H1 (cell line): ENCODE measurements at regions not wholly inside any gene's neighbourhood (a gene's known extent, or its start where the extent isn't known, plus 50 kb on each side); places are given as distances from the start of the nearest gene placed in this dataset.

Source experiments
- CTCF ChIA-PET: fragments of 300-600 bp; sonication (Branson Sonifier 250); formaldehyde crosslinking; loops from one replicate; lab custom pipeline; 2021; ENCODE audit not compliant: partially characterized antibody; lab: Charles Lee
- POLR2A ChIA-PET: fragments of 300-600 bp; sonication (Branson Sonifier 250); formaldehyde crosslinking; loops from one replicate; lab custom pipeline; 2021; ENCODE audit warnings: inconsistent platforms; ENCODE audit not compliant: partially characterized antibody; lab: Charles Lee
- DNase-seq, 2 experiments: peaks; one replicate each; pipeline versions ENCODE4 v3.0.0 to v3.0.0-alpha.2; 2010 to 2022; ENCODE audit warnings: low spot score in 2 of 2, low read depth in 1 of 2, mixed read lengths in 1 of 2
- FAIRE-seq: peaks from 2 replicates; lab custom pipeline; 2011; peaks lifted over from hg19 to GRCh38; lab: Jason Lieb, UNC
- H2AFZ ChIP-seq: 2 replicates; pipeline ENCODE4 v1.8.1; 2012; ENCODE audit warnings: low read length, inconsistent platforms
- H2AK5ac ChIP-seq: 2 replicates; pipeline ENCODE4 v1.6.1; 2013; ENCODE audit warnings: low read depth, low read length
- H2BK120ac ChIP-seq: replicated peaks from 2 replicates; pipeline ENCODE3; 2013; ENCODE audit warnings: low read depth, low read length, inconsistent platforms
- H2BK12ac ChIP-seq: 2 replicates; pipeline ENCODE4 v1.6.1; 2013; ENCODE audit warnings: low read depth, low read length
- H2BK15ac ChIP-seq: 2 replicates; pipeline ENCODE4 v1.6.1; 2013; ENCODE audit warnings: low read length
- H2BK20ac ChIP-seq: 2 replicates; pipeline ENCODE4 v1.6.1; 2013; ENCODE audit warnings: low read length
- H2BK5ac ChIP-seq: 2 replicates; pipeline ENCODE4 v1.6.1; 2013; ENCODE audit warnings: low read depth, low read length
- H3K14ac ChIP-seq: 2 replicates; pipeline ENCODE4 v1.6.1; 2013; ENCODE audit warnings: inconsistent platforms; ENCODE audit not compliant: insufficient read length
- H3K18ac ChIP-seq: 2 replicates; pipeline ENCODE4 v1.6.1; 2013; ENCODE audit warnings: low read length; ENCODE audit errors: extremely low read depth
- H3K23ac ChIP-seq: 2 replicates; pipeline ENCODE4 v1.6.1; 2013; ENCODE audit warnings: inconsistent platforms; ENCODE audit not compliant: insufficient read length
- H3K23me2 ChIP-seq: 2 replicates; pipeline ENCODE4 v1.6.1; 2013; ENCODE audit warnings: low read depth, low read length
- H3K27ac ChIP-seq: 2 replicates; pipeline ENCODE4 v1.6.1; 2011; ENCODE audit warnings: low read depth, low read length, inconsistent platforms
- H3K27me3 ChIP-seq, 4 experiments: replicated peaks in 1 of 4; 1 replicate in 1 of 4; 2 replicates in 3 of 4; pipeline versions ENCODE4 v1.6.1 to v1.8.1; 2011 to 2013; ENCODE audit warnings: low read length in 3 of 4, mild to moderate bottlenecking in 3 of 4, inconsistent platforms in 2 of 4, mixed read lengths in 2 of 4, moderate library complexity in 1 of 4; ENCODE audit not compliant: control insufficient read depth in 3 of 4, insufficient read depth in 3 of 4; ENCODE audit errors: extremely low read depth in 1 of 4
- H3K36me3 ChIP-seq, 4 experiments: 2 replicates each; pipeline versions ENCODE4 v1.6.1 to v1.8.1; 2011 to 2013; ENCODE audit warnings: mild to moderate bottlenecking in 4 of 4, low read length in 3 of 4, moderate library complexity in 2 of 4, control low read depth in 1 of 4, inconsistent platforms in 1 of 4; ENCODE audit not compliant: insufficient read depth in 4 of 4, control insufficient read depth in 2 of 4
- H3K4ac ChIP-seq: replicated peaks from 2 replicates; pipeline ENCODE3; 2013; ENCODE audit warnings: low read length, low read depth, mixed read lengths, inconsistent platforms; ENCODE audit not compliant: insufficient read length
- H3K4me1 ChIP-seq, 4 experiments: replicated peaks in 1 of 4; 1 replicate in 1 of 4; 2 replicates in 3 of 4; pipeline versions ENCODE4 v1.6.1 to v1.8.1; 2011 to 2013; ENCODE audit warnings: low read length in 3 of 4, inconsistent platforms in 2 of 4, mixed read lengths in 1 of 4; ENCODE audit not compliant: insufficient read depth in 4 of 4, control insufficient read depth in 3 of 4
- H3K4me2 ChIP-seq, 2 experiments: 2 replicates each; pipeline versions ENCODE4 v1.6.1 to v1.8.1; 2011 to 2013; ENCODE audit warnings: low read depth in 2 of 2, low read length in 2 of 2, control low read depth in 1 of 2, inconsistent platforms in 1 of 2, mild to moderate bottlenecking in 1 of 2; ENCODE audit not compliant: insufficient read depth in 1 of 2
- H3K4me3 ChIP-seq, 4 experiments: fragments of 200-600, 300-600 bp in 1 of 4; sonication (generic), shearing (Covaris generic), sonication (Bioruptor Twin) in 1 of 4; 2 replicates each; pipeline versions ENCODE4 v1.5.1 to v1.8.1; 2011 to 2016; ENCODE audit warnings: low read length in 4 of 4, low read depth in 3 of 4, control low read depth in 2 of 4, inconsistent platforms in 2 of 4, mild to moderate bottlenecking in 2 of 4, mixed read lengths in 1 of 4, moderate library complexity in 1 of 4; ENCODE audit not compliant: insufficient read depth in 2 of 4; ENCODE audit errors: extremely low read depth in 1 of 4
- H3K56ac ChIP-seq: replicated peaks from 2 replicates; pipeline ENCODE3; 2013; ENCODE audit warnings: low read depth, mild to moderate bottlenecking, mixed read lengths, low read length, inconsistent platforms; ENCODE audit not compliant: insufficient read length
- H3K79me1 ChIP-seq: 2 replicates; pipeline ENCODE4 v1.6.1; 2013; ENCODE audit warnings: low read depth, low read length, control low read depth
- H3K79me2 ChIP-seq, 2 experiments: 2 replicates each; pipeline versions ENCODE4 v1.6.1 to v1.8.1; 2012 to 2013; ENCODE audit warnings: low read length in 2 of 2, mild to moderate bottlenecking in 2 of 2, inconsistent platforms in 1 of 2; ENCODE audit not compliant: insufficient read depth in 2 of 2, control insufficient read depth in 1 of 2
- H3K9ac ChIP-seq, 4 experiments: replicated peaks in 1 of 4; 1 replicate in 1 of 4; 2 replicates in 3 of 4; pipeline versions ENCODE4 v1.6.1 to v1.8.1; 2011 to 2013; ENCODE audit warnings: low read depth in 3 of 4, low read length in 3 of 4, control low read depth in 2 of 4, mild to moderate bottlenecking in 2 of 4, moderate library complexity in 2 of 4, inconsistent platforms in 1 of 4; ENCODE audit errors: extremely low read depth in 1 of 4
- H3K9me3 ChIP-seq, 2 experiments: 2 replicates each; pipeline versions ENCODE4 v1.6.1 to v1.8.1; 2012 to 2013; ENCODE audit warnings: mild to moderate bottlenecking in 2 of 2, moderate library complexity in 2 of 2, control low read depth in 1 of 2, inconsistent platforms in 1 of 2, low read depth in 1 of 2, low read length in 1 of 2, mixed read lengths in 1 of 2; ENCODE audit not compliant: insufficient read depth in 2 of 2
- H4K20me1 ChIP-seq, 2 experiments: replicated peaks in 1 of 2; 2 replicates each; pipeline versions ENCODE3 to v1.8.1; 2011 to 2013; ENCODE audit warnings: inconsistent platforms in 2 of 2, low read length in 2 of 2, mild to moderate bottlenecking in 1 of 2; ENCODE audit not compliant: insufficient read depth in 2 of 2, control insufficient read depth in 1 of 2
- H4K5ac ChIP-seq: 2 replicates; pipeline ENCODE4 v1.6.1; 2013; ENCODE audit warnings: low read length, low read depth, mixed read lengths, inconsistent platforms; ENCODE audit not compliant: insufficient read length
- H4K8ac ChIP-seq: 2 replicates; pipeline ENCODE4 v1.8.0; 2013; ENCODE audit warnings: mild to moderate bottlenecking, moderate library complexity, low read length, inconsistent platforms; ENCODE audit not compliant: insufficient read depth; ENCODE audit errors: extremely low read depth
- H4K91ac ChIP-seq: replicated peaks from 2 replicates; pipeline ENCODE3; 2013; ENCODE audit warnings: low read length, mixed read lengths, inconsistent platforms; ENCODE audit not compliant: insufficient read length
- ASH2L ChIP-seq: fragments of 200-600, 300-600 bp; sonication (generic); IDR thresholded peaks from one replicate; pipeline ENCODE4 v1.7.1; 2017; ENCODE audit warnings: low read length
- CHD1 ChIP-seq: IDR thresholded peaks from 2 replicates; pipeline ENCODE4 v1.6.1; 2012; ENCODE audit warnings: low read depth, low read length, improper control_type of control experiment
- GABPA ChIP-seq: IDR thresholded peaks from 2 replicates; pipeline ENCODE4 v1.6.1; 2011; ENCODE audit warnings: mild to moderate bottlenecking, low read length, moderate library complexity, borderline replicate concordance; ENCODE audit not compliant: insufficient read depth
- HDAC6 ChIP-seq: IDR thresholded peaks from one replicate; pipeline ENCODE4 v1.7.1; 2012; ENCODE audit warnings: low read depth, mild to moderate bottlenecking, inconsistent platforms, low read length, moderate library complexity
- KDM1A ChIP-seq: fragments of 200-600, 300-600 bp; sonication (generic); IDR thresholded peaks from 2 replicates; pipeline ENCODE4 v1.7.1; 2016; ENCODE audit warnings: mild to moderate bottlenecking, low read length, borderline replicate concordance
- MAX ChIP-seq: IDR thresholded peaks from 2 replicates; pipeline ENCODE4 v1.6.1; 2012; ENCODE audit warnings: inconsistent platforms
- RBBP5 ChIP-seq: IDR thresholded peaks from 2 replicates; pipeline ENCODE4 v1.7.1; 2012; ENCODE audit warnings: low read depth, mild to moderate bottlenecking, inconsistent platforms, low read length, moderate library complexity, borderline replicate concordance
- SP4 ChIP-seq: IDR thresholded peaks from 2 replicates; pipeline ENCODE4 v1.6.1; 2012; ENCODE audit warnings: low read length, inconsistent platforms
- WGBS, 2 experiments: shearing (Covaris generic) in 1 of 2; methylation state at CpG; one replicate each; pipeline versions ENCODE4 v1.1.6 to v1.1.7; 2013 to 2015; ENCODE audit warnings: low lambda C conversion rate in 2 of 2, mixed read lengths in 2 of 2, inconsistent platforms in 1 of 2, low coverage in 1 of 2, missing lambda C conversion rate in 1 of 2; ENCODE audit not compliant: insufficient replicate concordance in 2 of 2, insufficient coverage in 1 of 2, insufficient read length in 1 of 2; ENCODE audit errors: extremely low coverage in 1 of 2, missing lambda C conversion rate in 1 of 2; 5-methylcytosine and 5-hydroxymethylcytosine counted together
- TF ChIP-seq, protein P1 (sequence below): IDR thresholded peaks from 2 replicates; pipeline ENCODE4 v1.6.1; 2012; ENCODE audit warnings: low read length, inconsistent platforms

DNA sequence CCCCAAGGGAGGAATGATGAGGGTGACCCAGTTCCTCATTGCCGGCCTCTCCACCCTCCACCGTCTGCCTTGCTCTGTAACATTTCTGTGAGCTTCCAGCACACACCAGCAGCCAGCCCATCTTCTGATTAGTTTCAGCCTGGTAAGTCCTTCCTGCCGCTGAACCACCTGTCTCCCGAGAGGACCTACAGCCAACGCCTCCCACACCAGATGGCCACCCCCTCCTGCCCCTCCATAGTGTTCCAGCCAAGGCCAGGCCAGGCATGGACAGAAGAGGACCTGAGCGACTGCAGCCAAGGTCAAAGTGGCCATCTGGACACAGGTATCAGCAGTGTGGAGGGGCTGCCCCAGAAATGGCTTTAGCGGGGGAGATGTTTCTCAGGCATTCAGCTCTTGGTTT is 170.7 kb upstream of the CTBP2 start:
- no peaks in the 10 kb centered on the region for H4K20me1 ChIP-seq
- no peak overlapping the region for H4K5ac ChIP-seq
- no peak overlapping the region for H2AK5ac ChIP-seq
- no peak overlapping the region for H3K4me3 ChIP-seq
- H3K4ac ChIP-seq = no peak overlapping the region
- POLR2A ChIA-PET = interaction anchor here (0.6 kb wide), 1 partner anchor 227 kb away, joined by 4 read pairs; no protein-coding TSS in a partner anchor
- no peak overlapping the region for H3K56ac ChIP-seq
- H3K27me3 ChIP-seq = no peaks in the 10 kb centered on the region
- H3K4me2 ChIP-seq = no peak overlapping the region
- H2BK15ac ChIP-seq = no peak overlapping the region
- H2BK5ac ChIP-seq = no peak overlapping the region
- no peak overlapping the region for H3K27ac ChIP-seq
- no peak overlapping the region for H4K91ac ChIP-seq
- H3K9me3 ChIP-seq = no peaks in the 10 kb centered on the region
- H2AFZ ChIP-seq = no peak overlapping the region
- no peak overlapping the region for H3K18ac ChIP-seq
- no peak overlapping the region for H3K14ac ChIP-seq
- no peaks in the 10 kb centered on the region for H3K79me2 ChIP-seq
- H3K4me1 ChIP-seq = peaks cover 0 to 3% (median 0%) of the 10 kb centered on the region in 4 experiments; a peak in 1 of 7 replicates
- DNase-seq (no peak), FAIRE-seq (no peak)
- H3K9ac ChIP-seq = no peak overlapping the region
- no peak overlapping the region for H2BK20ac ChIP-seq
- WGBS, 2 experiments = 94% methylated on average over 7 of the region's 7 CpGs; no CpG with 5 or more reads in 1 of the 2 experiments
- no peak overlapping the region for H4K8ac ChIP-seq
- H3K23ac ChIP-seq = no peak overlapping the region
- no peaks in the 10 kb centered on the region for H3K36me3 ChIP-seq
- H2BK12ac ChIP-seq = no peak overlapping the region
- CTCF ChIA-PET = interaction anchor here (0.8 to 3.5 kb wide), 2 partner anchors 12 to 53 kb away, joined by 3 to 12 read pairs; no protein-coding TSS in a partner anchor
- H2BK120ac ChIP-seq = no peak overlapping the region
- no peaks in the 10 kb centered on the region for H3K23me2 ChIP-seq
- H3K79me1 ChIP-seq = no peaks in the 10 kb centered on the region
- TF ChIP-seq, protein P1, sequence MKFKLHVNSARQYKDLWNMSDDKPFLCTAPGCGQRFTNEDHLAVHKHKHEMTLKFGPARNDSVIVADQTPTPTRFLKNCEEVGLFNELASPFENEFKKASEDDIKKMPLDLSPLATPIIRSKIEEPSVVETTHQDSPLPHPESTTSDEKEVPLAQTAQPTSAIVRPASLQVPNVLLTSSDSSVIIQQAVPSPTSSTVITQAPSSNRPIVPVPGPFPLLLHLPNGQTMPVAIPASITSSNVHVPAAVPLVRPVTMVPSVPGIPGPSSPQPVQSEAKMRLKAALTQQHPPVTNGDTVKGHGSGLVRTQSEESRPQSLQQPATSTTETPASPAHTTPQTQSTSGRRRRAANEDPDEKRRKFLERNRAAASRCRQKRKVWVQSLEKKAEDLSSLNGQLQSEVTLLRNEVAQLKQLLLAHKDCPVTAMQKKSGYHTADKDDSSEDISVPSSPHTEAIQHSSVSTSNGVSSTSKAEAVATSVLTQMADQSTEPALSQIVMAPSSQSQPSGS = no peak
- TF ChIP-seq GABPA (no peak), HDAC6 (no peak), KDM1A (no peak), RBBP5 (no peak), CHD1 (no peak), ASH2L (no peak), MAX (no peak), SP4 (no peak)
